Gastroesophageal sphincter (tissue), 4 donors: ENCODE measurements at regions not wholly inside any gene's neighbourhood (a gene's known extent, or its start where the extent isn't known, plus 50 kb on each side); places are given as distances from the start of the nearest gene placed in this dataset.

Experiments used
- ATAC-seq: fragments of 150-250 bp; one replicate; pipeline ENCODE4 v1.9.1; 2016; ENCODE audit warnings: mild to moderate bottlenecking, moderate library complexity
- H3K27ac ChIP-seq, 4 donors: fragments of 200-600 bp; sonication (generic) in 3 of 4; 1 replicate in 3 of 4; 2 replicates in 1 of 4; pipeline ENCODE4 v1.5.1; 2016 to 2019
- H3K27me3 ChIP-seq: fragments of 200-600 bp; sonication (generic); one replicate; pipeline ENCODE4 v1.5.1; 2019
- H3K36me3 ChIP-seq, 2 donors: fragments of 200-600 bp; sonication (generic); one replicate each; pipeline ENCODE4 v1.5.1; 2019; ENCODE audit warnings: control low read depth in 1 of 2
- H3K4me1 ChIP-seq, 3 donors: fragments of 200-600 bp; sonication (generic); 1 replicate in 2 of 3; 2 replicates in 1 of 3; pipeline ENCODE4 v1.5.1; 2016 to 2019; ENCODE audit warnings: control low read depth in 2 of 3
- H3K4me3 ChIP-seq, 2 donors: fragments of 200-600 bp; sonication (generic); one replicate each; pipeline ENCODE4 v1.5.1; 2019; ENCODE audit warnings: mild to moderate bottlenecking in 1 of 2, moderate library complexity in 1 of 2
- H3K9me3 ChIP-seq, 3 donors: fragments of 200-600 bp; sonication (generic); one replicate each; pipeline ENCODE4 v1.5.1; 2017 to 2019; ENCODE audit warnings: control low read depth in 2 of 3
- CTCF ChIP-seq, 4 experiments: fragments of 200-600 bp in 2 of 4; fragments of 450-650 bp in 2 of 4; sonication (generic) in 1 of 4; IDR thresholded peaks; one replicate each; pipeline ENCODE4 v1.5.1; 2017 to 2019; ENCODE audit warnings: antibody characterized with exemption in 4 of 4, mild to moderate bottlenecking in 2 of 4, moderate library complexity in 2 of 4
- EP300 ChIP-seq: sonication (generic); formaldehyde crosslinking; IDR thresholded peaks from one replicate; pipeline ENCODE4 v1.6.1; 2017; ENCODE audit warnings: antibody characterized with exemption, mild to moderate bottlenecking
- POLR2A ChIP-seq, 2 donors: fragments of 450-650 bp; IDR thresholded peaks; one replicate each; pipeline ENCODE4 v1.6.1; 2017; ENCODE audit warnings: antibody characterized with exemption in 2 of 2, mild to moderate bottlenecking in 2 of 2, moderate library complexity in 1 of 2
- POLR2AphosphoS5 ChIP-seq: sonication (generic); formaldehyde crosslinking; IDR thresholded peaks from one replicate; pipeline ENCODE4 v1.6.1; 2017; ENCODE audit warnings: antibody characterized with exemption
- WGBS, 2 donors: methylation state at CpG; one replicate each; pipeline ENCODE4 v1.1.5; 2018; ENCODE audit warnings: low coverage in 1 of 2; 5-methylcytosine and 5-hydroxymethylcytosine counted together

DNA sequence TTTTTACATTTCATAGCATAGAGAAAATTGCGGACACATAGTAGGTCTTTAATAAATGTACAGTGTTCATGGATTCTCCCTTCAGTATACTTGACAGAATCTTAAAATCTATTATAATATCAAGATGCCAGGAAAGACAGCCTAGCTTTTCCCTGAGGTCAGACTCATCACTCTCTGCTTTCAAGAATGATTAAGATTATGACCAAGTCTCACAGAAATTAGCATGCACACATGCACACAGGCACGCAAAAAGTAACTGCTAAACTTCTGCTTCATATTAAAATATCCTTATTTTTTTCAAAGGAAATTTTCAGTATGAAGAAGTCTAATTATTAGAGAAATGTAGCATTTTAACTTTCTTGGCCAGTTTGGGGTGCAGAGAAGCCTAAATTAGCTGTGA lies 493.8 kb upstream of the NECTIN3 start:
- ATAC-seq, result no peak
- 68 to 95% methylated on average over 2 of the region's 2 CpGs for WGBS, 2 donors
- H3K4me1 ChIP-seq, result no peaks in the 10 kb centered on the region
- no peaks in the 10 kb centered on the region for H3K36me3 ChIP-seq
- no peak for TF ChIP-seq CTCF (IDR thresholded peaks at IDR 0.05)
- no peak for TF ChIP-seq POLR2A (IDR thresholded peaks at IDR 0.05)
- TF ChIP-seq POLR2AphosphoS5, result no peak
- no peak overlapping the region for H3K4me3 ChIP-seq
- no peaks in the 10 kb centered on the region for H3K27me3 ChIP-seq
- H3K27ac ChIP-seq, result no peak overlapping the region
- no peaks in the 10 kb centered on the region for H3K9me3 ChIP-seq

DNA sequence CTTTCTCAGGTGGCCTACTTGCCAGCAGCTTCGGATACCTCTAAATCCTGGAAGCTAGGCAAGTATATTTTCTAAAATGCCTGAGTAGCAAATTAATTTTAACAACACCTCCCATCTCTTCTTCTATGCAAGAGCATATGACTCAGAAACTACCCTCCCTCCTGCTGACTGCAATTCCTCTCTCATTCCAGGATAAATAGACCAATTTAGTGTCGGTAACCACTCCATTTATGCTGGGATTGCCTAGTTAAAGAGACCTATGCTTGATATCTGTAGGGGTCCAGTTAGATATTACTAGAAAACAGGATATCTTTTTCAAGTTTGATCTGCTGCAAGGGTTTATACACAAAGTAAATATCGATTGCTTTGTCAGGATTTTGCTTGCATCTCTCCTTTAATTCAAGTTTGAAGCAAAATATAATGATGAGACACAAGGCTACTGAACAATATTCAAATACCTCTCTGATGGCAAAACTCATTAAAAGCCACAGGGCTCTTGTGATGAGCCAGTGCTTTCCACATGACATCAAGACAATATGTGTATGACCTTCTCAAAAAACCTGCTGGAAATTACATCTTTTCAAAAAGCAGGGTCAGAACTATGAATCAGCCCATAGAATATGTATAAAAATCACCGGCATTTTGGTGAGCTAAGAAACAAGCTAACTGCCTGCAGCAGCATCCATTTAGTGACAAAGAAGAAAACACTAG lies 491.6 kb upstream of the NECTIN3 start:
- H3K27ac ChIP-seq, result no peak overlapping the region
- WGBS, 2 donors, result 73 to 81% methylated on average over 4 of the region's 4 CpGs
- H3K4me1 ChIP-seq, result no peaks in the 10 kb centered on the region
- H3K4me3 ChIP-seq, result no peak overlapping the region
- no peaks in the 10 kb centered on the region for H3K9me3 ChIP-seq
- TF ChIP-seq POLR2AphosphoS5, result no peak
- TF ChIP-seq EP300, result no peak
- no peak for TF ChIP-seq CTCF (IDR thresholded peaks at IDR 0.05)
- TF ChIP-seq POLR2A (IDR thresholded peaks at IDR 0.05), result no peak
- no peaks in the 10 kb centered on the region for H3K27me3 ChIP-seq
- no peaks in the 10 kb centered on the region for H3K36me3 ChIP-seq
- no peak for ATAC-seq

- Histone ChIP-seq H3K9me3 (no peaks in the 10 kb centered on the region), H3K36me3 (no peaks in the 10 kb centered on the region), H3K27me3 (no peaks in the 10 kb centered on the region), H3K4me1 (no peaks in the 10 kb centered on the region), H3K4me3 (no peak overlapping the region), H3K27ac (no peak overlapping the region)
- ATAC-seq, result no peak
- 60 to 65% methylated on average over 3 of the region's 3 CpGs for WGBS, 2 donors
- TF ChIP-seq POLR2AphosphoS5, result no peak
- TF ChIP-seq EP300, result no peak
- no peak for TF ChIP-seq CTCF (IDR thresholded peaks at IDR 0.05)
- TF ChIP-seq POLR2A (IDR thresholded peaks at IDR 0.05), result no peak
Observed at GRCh38 chr3:110583373-110583935, 488.2 kb upstream of the NECTIN3 start.

DNA sequence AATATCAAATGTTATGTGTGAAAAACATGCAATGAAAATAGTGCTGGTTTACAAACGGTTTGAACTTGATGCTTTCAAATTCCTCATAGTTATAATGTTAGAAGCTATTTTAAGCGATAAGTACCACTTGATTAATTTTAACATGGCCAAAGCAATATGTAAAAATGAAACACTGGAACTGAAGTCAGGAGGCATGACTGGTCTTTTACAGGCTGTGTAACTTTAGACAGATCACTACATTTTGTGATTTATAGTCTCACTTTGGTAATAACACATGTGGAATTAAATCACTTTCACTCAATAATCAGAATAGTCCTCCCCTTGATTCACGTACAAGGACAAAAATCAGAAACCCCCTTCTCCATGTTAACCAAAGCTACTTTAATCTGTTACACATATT lies 482.7 kb upstream of the NECTIN3 start:
- TF ChIP-seq POLR2A (IDR thresholded peaks at IDR 0.05), result no peak
- TF ChIP-seq POLR2AphosphoS5, result no peak
- Histone ChIP-seq H3K9me3 (no peaks in the 10 kb centered on the region), H3K27me3 (no peaks in the 10 kb centered on the region), H3K36me3 (no peaks in the 10 kb centered on the region), H3K27ac (no peak overlapping the region), H3K4me3 (no peak overlapping the region), H3K4me1 (no peaks in the 10 kb centered on the region)
- no peak for ATAC-seq
- 63 to 70% methylated on average over 3 of the region's 3 CpGs for WGBS, 2 donors

GRCh38 chr3:110589341-110589740 lies 482.3 kb upstream of the NECTIN3 start:
- no peaks in the 10 kb centered on the region for H3K9me3 ChIP-seq
- no peaks in the 10 kb centered on the region for H3K27me3 ChIP-seq
- no peak overlapping the region for H3K4me3 ChIP-seq
- ATAC-seq, result no peak
- H3K36me3 ChIP-seq, result no peaks in the 10 kb centered on the region
- no peaks in the 10 kb centered on the region for H3K4me1 ChIP-seq
- no peak for TF ChIP-seq POLR2AphosphoS5
- TF ChIP-seq EP300, result no peak
- no peak for TF ChIP-seq CTCF (IDR thresholded peaks at IDR 0.05)
- TF ChIP-seq POLR2A (IDR thresholded peaks at IDR 0.05), result no peak
- no peak overlapping the region for H3K27ac ChIP-seq
